Islet precursor cell (in vitro differentiated cells): ENCODE measurements at regions not wholly inside any gene's neighbourhood (a gene's known extent, or its start where the extent isn't known, plus 50 kb on each side); places are given as distances from the start of the nearest gene placed in this dataset.
A peak's percentile ranks its signal among the peaks of the same experiment; 100 is the strongest.

Experiments
- DNase-seq: peaks from one replicate; pipeline ENCODE4 v3.0.0-alpha.2; 2018

DNA sequence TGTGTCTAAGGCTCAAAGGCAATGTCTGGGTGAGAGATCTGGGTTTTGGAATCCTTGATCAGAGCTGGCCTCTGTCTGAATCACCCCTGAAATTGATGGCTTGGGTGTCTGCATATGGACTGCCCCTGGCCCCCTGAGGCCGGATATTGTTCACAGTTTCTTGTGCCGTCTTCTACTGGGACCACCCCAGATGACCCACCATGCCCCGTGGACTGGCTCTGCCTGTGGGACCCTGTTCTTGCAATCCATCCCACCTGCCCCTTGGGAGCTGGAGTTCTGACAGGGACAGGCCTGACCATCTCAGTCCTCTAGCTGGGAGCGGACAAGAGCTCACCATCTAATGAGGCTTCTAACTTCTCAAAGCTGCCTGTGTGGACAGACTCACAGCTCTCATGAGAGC is 119.9 kb downstream of the FAM43A start:
- peak; percentile 13 for DNase-seq

GRCh38 chr3:194806991-194807630 is 121.4 kb downstream of the FAM43A start:
- DNase-seq = peak; percentile 35

GRCh38 chr3:194808640-194809097 is 123.0 kb downstream of the FAM43A start:
- peak; percentile 14 for DNase-seq

GRCh38 chr3:194809382-194809781 is 123.7 kb downstream of the FAM43A start:
- DNase-seq = peak; percentile 41

GRCh38 chr3:194810076-194810475 is 124.4 kb downstream of the FAM43A start:
- DNase-seq = peak; percentile 22

GRCh38 chr3:194811118-194811517 is 125.4 kb downstream of the FAM43A start:
- peak; percentile 44 for DNase-seq

DNA sequence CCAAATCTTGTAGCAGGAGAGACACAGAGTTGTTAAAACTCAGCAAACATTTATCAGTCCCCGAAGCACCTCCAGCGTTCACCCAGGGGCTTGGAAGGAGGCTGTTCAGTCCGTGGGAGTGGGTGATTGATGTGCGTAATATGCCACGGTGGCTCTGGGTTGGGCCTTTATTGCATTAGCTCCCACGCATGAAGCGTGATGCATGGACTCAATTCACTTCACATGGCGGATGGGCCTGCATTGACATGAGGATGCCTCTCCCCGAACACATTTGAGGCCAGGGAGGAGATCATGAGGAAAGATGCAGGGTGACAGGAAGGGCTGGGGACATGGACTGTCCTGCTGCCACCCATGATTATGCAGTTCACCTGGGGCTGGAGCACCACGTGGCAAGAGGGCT is 126.5 kb downstream of the FAM43A start:
- peak; percentile 23 for DNase-seq

DNA sequence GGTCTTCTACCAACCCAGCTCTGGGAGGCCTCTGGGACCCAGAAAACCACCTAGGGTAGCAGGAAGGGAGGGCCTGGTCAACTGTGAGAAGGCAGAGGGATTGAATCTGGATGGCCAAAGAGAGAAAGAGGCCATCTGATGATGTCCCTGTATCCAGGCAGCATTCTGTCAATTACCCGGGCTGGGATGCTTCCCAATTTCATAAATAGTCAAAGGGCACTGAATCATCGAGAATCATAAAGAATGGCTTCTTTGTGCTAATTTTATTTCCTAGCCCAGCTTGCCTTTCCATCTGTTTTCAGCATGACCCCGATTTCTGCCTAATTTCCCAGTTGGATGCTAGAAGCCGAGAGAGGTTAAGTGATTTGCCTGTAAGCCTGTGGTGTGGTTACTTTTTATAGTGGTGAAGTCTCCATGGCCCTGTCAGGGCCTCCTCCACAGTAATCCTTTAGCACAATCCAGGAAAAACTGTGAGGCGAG is 129.2 kb downstream of the FAM43A start:
- DNase-seq = no peak

GRCh38 chr3:194816748-194817591 is 131.3 kb downstream of the FAM43A start:
- DNase-seq = no peak

GRCh38 chr3:194817592-194817930 is 131.9 kb downstream of the FAM43A start:
- DNase-seq = no peak

GRCh38 chr3:194817936-194818335 is 132.3 kb downstream of the FAM43A start:
- no peak for DNase-seq

DNA sequence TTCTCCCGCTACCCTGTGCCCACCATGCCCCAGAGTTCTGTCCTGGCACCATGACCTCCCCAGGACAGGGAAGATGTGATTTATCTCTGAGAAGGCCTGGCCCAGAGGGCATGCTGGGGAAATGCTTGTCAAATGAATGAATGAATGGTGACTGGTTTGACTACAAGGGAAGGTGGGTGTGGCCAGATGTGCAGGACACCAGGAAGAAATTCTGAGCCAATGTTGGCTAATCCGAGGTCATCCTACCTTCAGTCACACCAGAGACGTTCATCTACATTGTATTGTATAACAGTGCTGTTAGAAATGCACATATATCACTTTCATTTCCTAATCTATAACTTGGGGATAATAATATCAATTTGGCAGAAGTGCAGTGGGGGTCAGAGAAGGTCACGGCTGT is 138.4 kb downstream of the FAM43A start:
- DNase-seq = no peak

DNA sequence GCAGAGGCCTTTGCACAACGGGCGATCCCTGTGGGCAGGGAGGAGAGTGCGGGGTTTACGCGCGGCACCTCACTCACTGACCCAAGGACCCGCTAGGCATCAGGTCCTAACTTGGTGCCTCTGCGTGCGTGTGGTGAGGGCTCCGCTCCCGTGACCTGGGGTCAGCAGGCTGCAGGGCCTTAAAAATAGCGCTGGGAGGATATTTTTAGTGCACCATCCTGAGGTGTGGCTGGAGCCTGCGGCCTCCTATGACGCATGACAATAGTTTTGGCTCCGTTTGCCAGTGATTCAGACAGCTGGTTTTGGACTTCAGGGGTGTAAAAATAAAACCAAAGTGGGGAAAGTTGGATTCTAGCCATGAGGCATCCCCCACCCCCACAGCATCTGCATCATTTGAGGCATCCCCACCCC is 139.0 kb downstream of the FAM43A start:
- DNase-seq = no peak

DNA sequence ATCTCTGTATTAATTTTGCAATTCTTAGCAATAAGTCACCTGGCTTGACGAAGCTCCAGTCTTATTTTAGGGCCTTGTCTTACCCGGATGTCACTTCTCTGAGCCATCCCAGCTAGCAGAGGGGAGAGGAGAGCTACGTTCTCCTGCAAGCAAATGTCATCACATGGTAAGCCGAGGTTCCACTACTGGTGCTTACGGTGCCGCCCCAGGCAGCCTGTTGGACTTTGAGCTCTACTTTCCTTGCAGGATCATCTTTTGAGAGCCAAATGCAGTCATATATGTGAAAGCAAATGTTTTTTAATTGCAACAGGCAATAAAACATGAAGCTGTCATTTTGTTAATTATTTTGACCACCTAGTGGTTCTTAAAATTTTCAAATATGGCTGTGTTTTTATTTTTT is 140.9 kb downstream of the FAM43A start:
- no peak for DNase-seq

GRCh38 chr3:194827486-194827885 is 141.8 kb downstream of the FAM43A start:
- no peak for DNase-seq

DNA sequence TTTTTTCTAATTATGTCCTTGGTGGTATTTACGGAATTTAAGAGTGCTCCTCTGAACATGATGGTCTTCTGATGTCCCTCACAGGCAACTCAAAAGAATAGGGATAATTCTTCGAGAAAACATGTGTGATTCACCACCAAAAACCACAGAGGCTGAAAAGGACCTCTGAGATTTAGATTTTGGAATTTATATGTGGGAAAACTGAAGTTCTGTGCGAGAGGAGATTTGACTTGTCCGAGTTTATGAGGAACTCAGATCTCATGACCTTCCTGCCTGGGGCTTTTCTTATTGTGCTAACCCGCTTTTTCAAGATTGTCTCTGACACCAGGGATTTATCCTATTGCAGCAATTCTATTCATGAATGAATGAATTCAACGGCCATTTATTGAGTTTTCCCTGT is 142.4 kb downstream of the FAM43A start:
- no peak for DNase-seq

DNA sequence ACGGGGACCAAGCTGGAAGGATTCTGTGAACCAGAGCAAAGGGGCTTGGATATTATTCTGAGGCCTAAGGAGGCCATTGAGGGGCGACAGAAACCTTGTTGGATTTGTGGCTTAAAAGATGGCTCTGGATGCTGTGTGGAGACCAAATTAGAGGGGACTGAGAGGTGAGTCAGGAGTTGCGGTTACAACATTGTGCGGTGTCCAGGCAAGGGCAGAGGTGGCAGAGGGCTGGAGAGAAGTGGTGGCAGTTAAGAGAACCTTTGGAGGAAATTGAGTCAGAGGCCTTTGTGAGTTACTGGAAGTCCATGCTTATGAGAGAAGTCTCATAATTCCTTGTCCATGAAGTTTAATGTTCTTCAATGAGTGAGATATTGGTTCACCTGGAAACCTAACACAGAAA is 143.2 kb downstream of the FAM43A start:
- DNase-seq = no peak

GRCh38 chr3:194830401-194830800 is 144.7 kb downstream of the FAM43A start:
- no peak for DNase-seq

- DNase-seq = no peak
Measured at GRCh38 chr3:194830978-194831377, 145.3 kb downstream of the FAM43A start.

GRCh38 chr3:194832346-194833104 is 146.8 kb downstream of the FAM43A start:
- DNase-seq = no peak

- DNase-seq = no peak
Measured at GRCh38 chr3:194833114-194833910, 147.6 kb downstream of the FAM43A start.

DNA sequence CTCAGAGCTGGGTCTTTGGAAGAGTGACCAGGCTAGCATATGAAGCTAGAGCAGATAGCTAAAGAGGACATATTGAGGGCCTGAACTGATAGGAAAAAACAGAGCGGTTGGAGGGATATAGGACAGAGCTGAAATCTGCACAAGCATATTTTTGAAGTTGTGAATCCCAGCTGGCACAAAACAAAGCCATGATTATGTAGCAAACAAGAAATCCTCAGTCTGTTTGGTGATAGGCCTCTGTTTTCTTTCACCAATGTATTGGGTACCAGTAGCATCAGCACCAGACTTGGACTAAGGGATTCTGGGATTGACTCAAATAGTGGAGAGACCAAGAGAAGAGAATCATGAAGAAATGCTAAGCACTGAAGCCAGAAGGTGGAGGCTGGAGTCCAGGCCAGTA is 151.0 kb downstream of the FAM43A start:
- DNase-seq = no peak
